ENCODE measurements at regions not wholly inside any gene's neighbourhood (a gene's known extent, or its start where the extent isn't known, plus 50 kb on each side); places are given as distances from the start of the nearest gene placed in this dataset.

- intact Hi-C loops (cut with micrococcal nuclease) (no loop called here), in situ Hi-C loops (cut with MboI) (no loop called here)
- FAIRE-seq (no peak), DNase-seq (ENCODE audit: extremely low read depth in 1 of 4, low spot score in 3 of 4) (no peak), ATAC-seq (no peak)
- Histone ChIP-seq H3K9ac (ENCODE audit: insufficient read depth in 1 of 2, low read depth in 2 of 2, low read length in 2 of 2) (no peak overlapping the region), H3K27me3 (ENCODE audit: control insufficient read depth in 2 of 2, insufficient read depth in 2 of 2, low read length in 2 of 2) (no peaks in the 10 kb centered on the region), H3K36me3 (ENCODE audit: control insufficient read depth, insufficient read depth, low read length) (no peaks in the 10 kb centered on the region), H3K4me2 (ENCODE audit: insufficient read depth, low read length) (no peak overlapping the region), H3K27ac (ENCODE audit: extremely low read depth, low read depth, low read length) (no peak overlapping the region), H4K20me1 (replicated peaks; ENCODE audit: control insufficient read depth, insufficient read depth, low read length) (no peaks in the 10 kb centered on the region), H3K9me1 (ENCODE audit: control insufficient read depth, insufficient read depth, low read length) (no peaks in the 10 kb centered on the region), H3K9me3 (replicated peaks; ENCODE audit: control insufficient read depth, insufficient read depth, low read depth, low read length) (no peaks in the 10 kb centered on the region), H3K4me1 (replicated peaks in 1 of 2; ENCODE audit: control insufficient read depth in 2 of 2, insufficient read depth in 2 of 2, low read length in 2 of 2) (no peaks in the 10 kb centered on the region), H3K4me3 (no peak overlapping the region), H2AFZ (ENCODE audit: low read depth, low read length) (no peak overlapping the region), H3K79me2 (ENCODE audit: control insufficient read depth, insufficient read depth, low read length) (no peaks in the 10 kb centered on the region)
- no TSS peak for BruUV-seq (replicated peaks)
- TF ChIP-seq, protein P1, sequence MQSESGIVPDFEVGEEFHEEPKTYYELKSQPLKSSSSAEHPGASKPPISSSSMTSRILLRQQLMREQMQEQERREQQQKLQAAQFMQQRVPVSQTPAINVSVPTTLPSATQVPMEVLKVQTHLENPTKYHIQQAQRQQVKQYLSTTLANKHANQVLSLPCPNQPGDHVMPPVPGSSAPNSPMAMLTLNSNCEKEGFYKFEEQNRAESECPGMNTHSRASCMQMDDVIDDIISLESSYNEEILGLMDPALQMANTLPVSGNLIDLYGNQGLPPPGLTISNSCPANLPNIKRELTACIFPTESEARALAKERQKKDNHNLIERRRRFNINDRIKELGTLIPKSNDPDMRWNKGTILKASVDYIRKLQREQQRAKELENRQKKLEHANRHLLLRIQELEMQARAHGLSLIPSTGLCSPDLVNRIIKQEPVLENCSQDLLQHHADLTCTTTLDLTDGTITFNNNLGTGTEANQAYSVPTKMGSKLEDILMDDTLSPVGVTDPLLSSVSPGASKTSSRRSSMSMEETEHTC (IDR thresholded peaks at IDR 0.05), result no peak
- TF ChIP-seq, protein P2, sequence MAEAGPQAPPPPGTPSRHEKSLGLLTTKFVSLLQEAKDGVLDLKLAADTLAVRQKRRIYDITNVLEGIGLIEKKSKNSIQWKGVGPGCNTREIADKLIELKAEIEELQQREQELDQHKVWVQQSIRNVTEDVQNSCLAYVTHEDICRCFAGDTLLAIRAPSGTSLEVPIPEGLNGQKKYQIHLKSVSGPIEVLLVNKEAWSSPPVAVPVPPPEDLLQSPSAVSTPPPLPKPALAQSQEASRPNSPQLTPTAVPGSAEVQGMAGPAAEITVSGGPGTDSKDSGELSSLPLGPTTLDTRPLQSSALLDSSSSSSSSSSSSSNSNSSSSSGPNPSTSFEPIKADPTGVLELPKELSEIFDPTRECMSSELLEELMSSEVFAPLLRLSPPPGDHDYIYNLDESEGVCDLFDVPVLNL (CRISPR knock-in tag; IDR thresholded peaks at IDR 0.05; ENCODE audit: low read depth), result no peak
- TF ChIP-seq SETDB1 (IDR thresholded peaks at IDR 0.05; ENCODE audit: low read length) (no peak), U2AF2 (optimal IDR thresholded peaks at IDR 0.05; ENCODE audit: low read depth, low read length) (no peak), SAP30 (IDR thresholded peaks at IDR 0.05; ENCODE audit: borderline replicate concordance, insufficient read depth, low read depth, low read length, poor library complexity, severe bottlenecking) (no peak), PHTF2 (CRISPR knock-in tag; IDR thresholded peaks at IDR 0.05) (no peak), CEBPG (CRISPR knock-in tag; IDR thresholded peaks at IDR 0.05) (no peak), CEBPG (tag; conservative IDR thresholded peaks at IDR 0.05 in 1 of 2, IDR thresholded peaks at IDR 0.05 in 1 of 2) (no peak), ZFPM2 (CRISPR knock-in tag; IDR thresholded peaks at IDR 0.05) (no peak)
- ChIA-PET CTCF (ENCODE audit: low intra/inter-chr PET ratio) (no interaction called here), POLR2A (no interaction called here)
- WGBS (ENCODE audit: insufficient coverage, low coverage, missing lambda C conversion rate), result 0% methylated on average over 2 of the region's 2 CpGs
These were observed 271.4 kb upstream of the SRRM4 start for GRCh38 chr12:118709946-118710345.
